Astrocyte (in vitro differentiated cells and primary cell): ENCODE measurements at regions not wholly inside any gene's neighbourhood (a gene's known extent, or its start where the extent isn't known, plus 50 kb on each side); places are given as distances from the start of the nearest gene placed in this dataset.

Source experiments
- DNase-seq: peaks from one replicate; pipeline ENCODE4 v3.0.0-alpha.2; 2010; ENCODE audit warnings: low read depth
- FAIRE-seq: peaks from 2 replicates; lab custom pipeline; 2011; peaks lifted over from hg19 to GRCh38; lab: Jason Lieb, UNC
- H2AFZ ChIP-seq: 2 replicates; pipeline ENCODE4 v1.6.0; 2012; ENCODE audit warnings: low read depth, low read length, inconsistent platforms
- H3K27ac ChIP-seq: 2 replicates; pipeline ENCODE4 v1.5.1; 2011; ENCODE audit warnings: low read depth, low read length, inconsistent platforms
- H3K27me3 ChIP-seq: 2 replicates; pipeline ENCODE4 v1.6.0; 2011; ENCODE audit warnings: low read length, inconsistent platforms; ENCODE audit not compliant: insufficient read depth
- H3K36me3 ChIP-seq: 2 replicates; pipeline ENCODE4 v1.5.1; 2011; ENCODE audit warnings: low read length, inconsistent platforms; ENCODE audit not compliant: insufficient read depth
- H3K4me1 ChIP-seq: 2 replicates; pipeline ENCODE4 v1.5.1; 2011; ENCODE audit warnings: low read length, inconsistent platforms; ENCODE audit not compliant: insufficient read depth
- H3K4me2 ChIP-seq: 2 replicates; pipeline ENCODE4 v1.6.0; 2012; ENCODE audit warnings: low read length, inconsistent platforms
- H3K4me3 ChIP-seq: 2 replicates; pipeline ENCODE4 v1.5.1; 2011; ENCODE audit warnings: low read depth, mild to moderate bottlenecking, low read length, inconsistent platforms; ENCODE audit not compliant: insufficient read depth
- H3K79me2 ChIP-seq: 2 replicates; pipeline ENCODE4 v1.6.0; 2012; ENCODE audit warnings: mild to moderate bottlenecking, low read length, inconsistent platforms; ENCODE audit not compliant: insufficient read depth
- H3K9ac ChIP-seq: 2 replicates; pipeline ENCODE4 v1.6.0; 2012; ENCODE audit warnings: mild to moderate bottlenecking, low read length, inconsistent platforms
- H3K9me3 ChIP-seq: 2 replicates; pipeline ENCODE4 v1.5.1; 2012; ENCODE audit warnings: low read depth, mild to moderate bottlenecking, low read length, inconsistent platforms; ENCODE audit not compliant: insufficient read depth
- H4K20me1 ChIP-seq: 2 replicates; pipeline ENCODE4 v1.6.0; 2012; ENCODE audit warnings: low read length, inconsistent platforms; ENCODE audit not compliant: insufficient read depth
- H3K27ac Mint-ChIP-seq: one replicate; pipeline ENCODE4 v1.8.0; 2021; ENCODE audit warnings: mild to moderate bottlenecking, mixed read lengths; ENCODE audit not compliant: unreplicated experiment
- H3K27me3 Mint-ChIP-seq: one replicate; pipeline ENCODE4 v1.8.0; 2021; ENCODE audit warnings: low read depth, mixed read lengths; ENCODE audit not compliant: unreplicated experiment
- H3K36me3 Mint-ChIP-seq: one replicate; pipeline ENCODE4 v1.8.0; 2021; ENCODE audit warnings: low read depth, mixed read lengths; ENCODE audit not compliant: unreplicated experiment
- H3K4me1 Mint-ChIP-seq: one replicate; pipeline ENCODE4 v1.8.0; 2021; ENCODE audit warnings: low read depth, mixed read lengths; ENCODE audit not compliant: unreplicated experiment
- H3K4me3 Mint-ChIP-seq: one replicate; pipeline ENCODE4 v1.8.0; 2021; ENCODE audit warnings: mild to moderate bottlenecking, moderate library complexity, mixed read lengths; ENCODE audit not compliant: unreplicated experiment
- H3K9me3 Mint-ChIP-seq: one replicate; pipeline ENCODE4 v1.8.0; 2021; ENCODE audit warnings: mild to moderate bottlenecking, mixed read lengths; ENCODE audit not compliant: unreplicated experiment
- CTCF ChIP-seq: IDR thresholded peaks from 2 replicates; pipeline ENCODE4 v1.5.1; 2011; ENCODE audit warnings: low read depth, mild to moderate bottlenecking, inconsistent platforms, low read length, moderate library complexity; ENCODE audit not compliant: insufficient read depth
- EZH2 ChIP-seq: IDR thresholded peaks from 2 replicates; pipeline ENCODE4 v1.6.1; 2012; ENCODE audit warnings: mild to moderate bottlenecking, low read length, inconsistent platforms; ENCODE audit not compliant: insufficient read depth

- Histone ChIP-seq H3K79me2 (no peaks in the 10 kb centered on the region), H3K27ac (no peak overlapping the region), H3K9ac (no peak overlapping the region), H3K9me3 (no peaks in the 10 kb centered on the region), H3K27me3 (no peaks in the 10 kb centered on the region), H3K4me1 (no peaks in the 10 kb centered on the region), H3K36me3 (no peaks in the 10 kb centered on the region), H4K20me1 (no peaks in the 10 kb centered on the region), H2AFZ (no peak overlapping the region), H3K4me2 (no peak overlapping the region), H3K4me3 (no peak overlapping the region)
- H3K4me3 Mint-ChIP-seq = no peak overlapping the region
- FAIRE-seq = no peak
- no peaks in the 10 kb centered on the region for H3K36me3 Mint-ChIP-seq
- no peak for DNase-seq
- peaks cover 7% of the 10 kb centered on the region for H3K4me1 Mint-ChIP-seq
- no peaks in the 10 kb centered on the region for H3K9me3 Mint-ChIP-seq
- H3K27ac Mint-ChIP-seq = no peak overlapping the region
- TF ChIP-seq EZH2 (no peak), CTCF (no peak)
- no peaks in the 10 kb centered on the region for H3K27me3 Mint-ChIP-seq
Measured at GRCh38 chr13:72198042-72198441, 331.0 kb upstream of the DACH1 start.

GRCh38 chr13:72195044-72195704 is 328.2 kb upstream of the DACH1 start:
- Mint-ChIP-seq H3K36me3 (no peaks in the 10 kb centered on the region), H3K4me3 (no peak overlapping the region), H3K9me3 (no peaks in the 10 kb centered on the region), H3K27me3 (no peaks in the 10 kb centered on the region), H3K27ac (no peak overlapping the region), H3K4me1 (peaks cover 7% of the 10 kb centered on the region)
- H3K4me1 ChIP-seq = no peaks in the 10 kb centered on the region
- no peaks in the 10 kb centered on the region for H4K20me1 ChIP-seq
- H3K36me3 ChIP-seq = no peaks in the 10 kb centered on the region
- no peaks in the 10 kb centered on the region for H3K9me3 ChIP-seq
- H3K9ac ChIP-seq = no peak overlapping the region
- peak; percentile 20 for FAIRE-seq
- no peak overlapping the region for H3K4me3 ChIP-seq
- TF ChIP-seq EZH2 (no peak), CTCF (no peak)
- no peaks in the 10 kb centered on the region for H3K79me2 ChIP-seq
- no peak overlapping the region for H3K4me2 ChIP-seq
- no peaks in the 10 kb centered on the region for H3K27me3 ChIP-seq
- H3K27ac ChIP-seq = no peak overlapping the region
- H2AFZ ChIP-seq = no peak overlapping the region
- DNase-seq = no peak

GRCh38 chr13:72194523-72194922 is 327.5 kb upstream of the DACH1 start:
- no peaks in the 10 kb centered on the region for H3K27me3 ChIP-seq
- no peaks in the 10 kb centered on the region for H4K20me1 ChIP-seq
- Mint-ChIP-seq H3K9me3 (no peaks in the 10 kb centered on the region), H3K27me3 (no peaks in the 10 kb centered on the region), H3K4me3 (no peak overlapping the region), H3K27ac (no peak overlapping the region), H3K4me1 (peaks cover 6% of the 10 kb centered on the region), H3K36me3 (no peaks in the 10 kb centered on the region)
- no peak overlapping the region for H3K9ac ChIP-seq
- H3K4me1 ChIP-seq = no peaks in the 10 kb centered on the region
- H3K9me3 ChIP-seq = no peaks in the 10 kb centered on the region
- TF ChIP-seq EZH2 = no peak
- no peak for TF ChIP-seq CTCF
- FAIRE-seq = no peak
- no peak for DNase-seq
- H3K4me2 ChIP-seq = no peak overlapping the region
- no peak overlapping the region for H3K27ac ChIP-seq
- no peaks in the 10 kb centered on the region for H3K36me3 ChIP-seq
- H3K79me2 ChIP-seq = no peaks in the 10 kb centered on the region
- H3K4me3 ChIP-seq = no peak overlapping the region
- no peak overlapping the region for H2AFZ ChIP-seq
